ENCODE measurements at regions not wholly inside any gene's neighbourhood (a gene's known extent, or its start where the extent isn't known, plus 50 kb on each side); places are given as distances from the start of the nearest gene placed in this dataset.

GRCh38 chr10:129329385-129330055 is 137.5 kb upstream of the MGMT start:
- no peak for TF ChIP-seq POLR2A (IDR thresholded peaks at IDR 0.05; ENCODE audit: low read length)
- no peak for TF ChIP-seq GATA1 (IDR thresholded peaks at IDR 0.05; ENCODE audit: low read depth, low read length)

GRCh38 chr10:129330211-129330610 is 136.8 kb upstream of the MGMT start:
- TF ChIP-seq GATA1 (IDR thresholded peaks at IDR 0.05; ENCODE audit: low read depth, low read length) = no peak
- TF ChIP-seq POLR2A (IDR thresholded peaks at IDR 0.05; ENCODE audit: low read length) = no peak
- no peak for DNase-seq

More at GRCh38 chr10:129329385-129330055, 137.5 kb upstream of the MGMT start:
- DNase-seq = no peak

- DNase-seq = no peak
- TF ChIP-seq POLR2A (IDR thresholded peaks at IDR 0.05; ENCODE audit: low read length) (no peak), GATA1 (IDR thresholded peaks at IDR 0.05; ENCODE audit: low read depth, low read length) (no peak)
Observed at GRCh38 chr10:129331207-129331838, 135.7 kb upstream of the MGMT start.

DNA sequence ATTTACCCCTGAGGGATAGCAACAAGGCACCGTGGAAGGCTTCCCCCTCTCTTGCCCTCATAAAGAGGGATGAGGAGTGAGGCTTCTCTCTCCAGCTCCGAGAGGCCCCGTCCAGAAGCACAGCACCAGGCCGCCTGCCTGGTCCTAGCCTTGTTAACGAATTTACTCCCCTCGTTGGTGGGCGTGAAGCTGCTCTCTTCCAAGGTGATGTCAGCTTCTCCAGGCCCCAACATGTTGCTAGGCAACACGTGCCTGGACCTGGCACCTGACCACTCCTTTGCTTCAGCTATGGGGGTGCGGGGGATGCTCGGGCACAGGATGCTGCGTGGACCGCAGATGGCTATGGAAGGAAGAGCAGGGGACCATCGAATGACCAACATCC is 135.2 kb upstream of the MGMT start:
- no peak for DNase-seq
- TF ChIP-seq GATA1 (IDR thresholded peaks at IDR 0.05; ENCODE audit: low read depth, low read length) (no peak), POLR2A (IDR thresholded peaks at IDR 0.05; ENCODE audit: low read length) (no peak)

DNA sequence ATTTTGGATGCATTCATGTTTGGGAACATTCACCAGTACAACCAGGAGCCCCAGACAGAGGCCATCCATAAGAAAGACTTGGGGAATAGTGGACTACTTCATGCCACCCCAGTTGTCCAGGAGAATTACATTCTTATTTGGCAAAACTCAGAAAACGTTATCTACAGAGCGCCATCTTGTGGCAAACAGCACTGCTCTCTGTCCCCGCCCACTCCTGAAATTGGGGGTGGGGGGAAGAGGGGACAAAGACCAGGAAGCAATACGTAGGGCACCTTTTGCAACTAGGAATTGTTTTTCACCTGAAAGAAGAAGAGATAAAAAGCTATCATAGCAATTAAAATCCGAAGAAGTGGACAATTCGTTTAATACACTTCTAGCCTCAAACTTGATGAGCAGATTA is 134.6 kb upstream of the MGMT start:
- TF ChIP-seq GATA1 (IDR thresholded peaks at IDR 0.05; ENCODE audit: low read depth, low read length) = no peak
- DNase-seq = peak; percentile 35 to 38

DNA sequence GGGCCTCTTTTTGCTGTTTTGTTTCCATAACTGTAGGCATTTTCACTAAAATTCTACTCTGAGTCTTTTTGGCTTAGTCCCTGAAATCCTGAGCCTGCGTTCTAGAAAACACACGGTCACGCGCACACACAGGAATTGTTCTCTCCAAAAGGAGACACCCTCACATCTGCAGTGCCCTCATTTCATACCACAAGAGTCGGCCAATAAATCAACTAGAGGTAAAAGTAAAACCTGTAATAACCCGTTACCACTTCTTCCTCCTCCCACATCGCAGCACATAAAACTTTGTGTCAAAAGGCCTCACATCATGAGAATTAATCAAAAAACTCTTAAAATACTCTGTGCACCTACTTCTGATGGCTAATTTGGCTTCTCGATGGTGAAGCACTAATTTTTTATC is 133.3 kb upstream of the MGMT start:
- no peak for DNase-seq

GRCh38 chr10:129334266-129334665 is 132.8 kb upstream of the MGMT start:
- no peak for DNase-seq
- TF ChIP-seq GATA1 (IDR thresholded peaks at IDR 0.05; ENCODE audit: low read depth, low read length) (no peak), POLR2A (IDR thresholded peaks at IDR 0.05; ENCODE audit: low read length) (no peak)

More for the DNA sequence above, 133.3 kb upstream of the MGMT start:
- TF ChIP-seq POLR2A (IDR thresholded peaks at IDR 0.05; ENCODE audit: low read length) = no peak
- TF ChIP-seq GATA1 (IDR thresholded peaks at IDR 0.05; ENCODE audit: low read depth, low read length) = no peak

GRCh38 chr10:129335396-129335795 is 131.6 kb upstream of the MGMT start:
- no peak for TF ChIP-seq POLR2A (IDR thresholded peaks at IDR 0.05; ENCODE audit: low read length)
- no peak for TF ChIP-seq GATA1 (IDR thresholded peaks at IDR 0.05; ENCODE audit: low read depth, low read length)
- no peak for DNase-seq

DNA sequence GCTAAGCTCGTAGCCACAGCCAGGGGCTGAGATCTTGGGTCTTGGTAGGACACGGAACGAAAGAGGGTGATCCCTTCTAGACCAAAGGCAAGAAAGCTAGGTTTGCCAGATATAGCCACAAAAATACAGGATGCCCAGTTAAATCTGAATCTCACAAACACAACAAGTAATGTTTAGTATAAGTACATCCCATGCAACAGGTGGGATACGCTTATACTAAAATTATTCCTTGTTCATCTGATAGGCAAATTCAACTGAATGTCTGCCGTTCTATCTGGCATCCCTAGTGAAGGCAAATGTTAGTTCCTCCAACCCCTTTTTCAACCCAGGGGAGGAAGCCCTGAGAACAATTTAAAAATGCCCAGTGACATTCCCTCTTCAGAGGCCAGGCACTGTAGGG is 131.1 kb upstream of the MGMT start:
- no peak for TF ChIP-seq GATA1 (IDR thresholded peaks at IDR 0.05; ENCODE audit: low read depth, low read length)
- TF ChIP-seq POLR2A (IDR thresholded peaks at IDR 0.05; ENCODE audit: low read length) = no peak
- DNase-seq = no peak

DNA sequence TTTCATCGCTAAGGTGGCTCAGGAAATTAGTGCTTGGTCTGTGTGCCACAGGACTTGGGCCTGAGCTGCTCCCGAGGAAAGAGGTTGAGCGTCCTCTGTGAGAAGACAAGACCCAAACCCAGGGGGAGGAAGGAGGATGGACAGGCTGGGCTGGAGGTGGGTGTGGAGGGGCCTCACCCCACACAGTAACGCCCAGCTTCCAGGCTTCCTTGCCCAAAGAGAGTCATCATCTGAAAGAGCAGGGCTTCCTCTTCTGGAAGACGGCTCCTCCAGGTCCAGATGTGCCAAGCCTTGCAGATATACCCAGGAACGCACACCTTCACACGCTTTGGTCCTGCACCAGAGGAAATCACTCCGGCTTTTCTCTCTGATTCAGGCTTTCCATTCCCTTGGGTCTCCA is 127.8 kb upstream of the MGMT start:
- no peak for DNase-seq
- TF ChIP-seq GATA1 (IDR thresholded peaks at IDR 0.05; ENCODE audit: low read depth, low read length) (no peak), POLR2A (IDR thresholded peaks at IDR 0.05; ENCODE audit: low read length) (no peak)

DNA sequence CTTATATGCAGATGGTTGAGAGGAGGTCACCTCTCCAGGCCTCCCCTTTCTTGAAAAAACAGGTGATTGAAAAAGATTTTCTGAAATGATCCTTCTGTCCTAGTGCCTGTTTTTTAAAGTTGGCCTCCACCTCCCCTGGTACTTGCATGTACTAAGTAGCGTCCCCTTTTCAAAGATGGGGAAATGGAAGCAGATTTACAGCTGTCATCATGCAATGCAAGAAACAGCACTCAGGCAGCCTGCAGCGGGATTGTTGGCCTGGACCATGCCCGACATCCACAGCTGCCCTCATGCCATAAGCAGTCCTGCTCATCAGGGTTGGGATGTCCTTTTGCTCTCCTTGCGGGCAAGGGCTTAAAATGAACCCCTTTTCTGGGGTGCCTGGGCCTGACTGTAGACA is 127.2 kb upstream of the MGMT start:
- no peak for DNase-seq
- no peak for TF ChIP-seq POLR2A (IDR thresholded peaks at IDR 0.05; ENCODE audit: low read length)
- TF ChIP-seq GATA1 (IDR thresholded peaks at IDR 0.05; ENCODE audit: low read depth, low read length) = no peak

DNA sequence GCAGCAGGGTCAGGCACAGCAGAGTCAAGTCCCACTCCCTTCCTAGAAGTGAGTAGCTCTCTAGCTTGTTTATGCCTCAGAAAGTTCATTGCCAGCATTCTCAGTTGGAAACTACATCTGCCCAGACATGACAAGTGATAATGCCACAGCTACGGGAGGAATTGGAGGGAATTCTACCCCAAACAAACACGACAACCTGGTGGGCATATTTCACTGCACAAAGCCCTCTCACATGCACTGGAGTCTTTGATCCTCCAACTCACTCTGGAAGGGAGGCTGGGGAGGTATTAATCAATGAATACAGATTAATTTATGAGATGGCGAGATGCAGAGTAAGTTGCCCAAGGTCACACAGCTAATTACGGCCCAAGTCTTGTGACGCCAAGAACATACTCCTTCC is 126.0 kb upstream of the MGMT start:
- TF ChIP-seq POLR2A (IDR thresholded peaks at IDR 0.05; ENCODE audit: low read length) (no peak), GATA1 (IDR thresholded peaks at IDR 0.05; ENCODE audit: low read depth, low read length) (no peak)
- DNase-seq = no peak

DNA sequence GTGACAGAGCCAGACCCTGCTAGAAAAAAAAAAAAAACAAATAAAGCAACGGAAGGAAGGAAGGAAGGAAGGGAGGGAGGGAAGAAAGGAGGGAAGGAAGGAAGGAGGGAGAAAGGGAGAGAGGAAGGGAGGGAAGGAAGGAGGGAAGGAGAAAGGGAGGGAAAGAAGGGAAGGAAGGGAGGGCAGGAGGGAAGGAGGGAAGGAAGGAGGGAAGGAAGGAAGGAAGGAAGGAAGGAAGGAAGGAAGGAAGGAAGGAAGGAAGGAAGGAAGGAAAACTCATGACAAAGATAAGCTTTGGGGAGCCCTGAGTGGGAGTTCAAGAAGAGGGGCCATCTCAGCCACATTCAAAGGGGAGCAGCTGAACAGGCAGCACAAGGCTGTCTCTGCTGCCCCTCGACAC is 124.7 kb upstream of the MGMT start:
- TF ChIP-seq GATA1 (IDR thresholded peaks at IDR 0.05; ENCODE audit: low read depth, low read length) (no peak), POLR2A (IDR thresholded peaks at IDR 0.05; ENCODE audit: low read length) (no peak)
- DNase-seq = no peak

DNA sequence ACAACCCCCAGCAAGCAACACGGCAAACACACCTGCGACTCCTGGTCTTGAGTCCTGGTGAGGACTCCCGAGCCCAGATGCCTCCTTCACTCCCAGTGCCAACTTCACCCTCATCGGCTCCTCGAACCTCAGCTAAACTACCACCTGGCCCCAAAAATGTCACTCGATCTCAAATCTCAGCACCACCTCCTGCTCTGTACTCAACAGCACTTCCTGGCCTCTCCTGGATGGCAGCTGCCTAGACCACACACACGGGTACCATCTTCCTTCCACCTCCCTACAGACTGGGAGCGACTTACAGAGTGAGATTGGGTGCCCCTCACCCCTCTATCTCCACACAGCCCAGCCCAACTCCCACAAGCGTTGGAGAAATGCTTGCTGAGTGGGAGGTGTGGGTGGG is 123.9 kb upstream of the MGMT start:
- DNase-seq = no peak
- no peak for TF ChIP-seq POLR2A (IDR thresholded peaks at IDR 0.05; ENCODE audit: low read length)
- no peak for TF ChIP-seq GATA1 (IDR thresholded peaks at IDR 0.05; ENCODE audit: low read depth, low read length)

DNA sequence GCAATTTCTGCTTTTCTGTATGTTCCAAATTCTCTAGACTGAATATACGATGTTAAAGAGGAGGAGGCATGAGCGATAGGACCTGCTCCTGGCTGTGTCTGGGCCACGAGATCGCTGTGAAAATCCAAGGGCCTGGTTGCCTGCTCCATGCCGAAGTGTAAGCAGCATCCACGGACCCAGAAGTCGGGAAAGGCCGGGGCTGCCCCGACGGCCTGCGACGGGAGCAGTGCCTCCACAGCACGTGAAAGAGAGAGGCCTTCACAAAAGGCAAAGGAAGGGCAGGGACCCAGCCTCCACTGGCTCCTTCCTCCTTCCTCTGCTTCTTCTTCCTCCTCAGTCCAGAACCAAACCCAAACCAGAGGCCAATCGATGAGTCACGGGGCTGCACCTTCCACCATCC is 122.9 kb upstream of the MGMT start:
- TF ChIP-seq GATA1 (IDR thresholded peaks at IDR 0.05; ENCODE audit: low read depth, low read length) = no peak
- no peak for TF ChIP-seq POLR2A (IDR thresholded peaks at IDR 0.05; ENCODE audit: low read length)
- no peak for DNase-seq

Data from erythroblast (primary cell).